Spinal cord (tissue), 9 donors: ENCODE measurements at regions not wholly inside any gene's neighbourhood (a gene's known extent, or its start where the extent isn't known, plus 50 kb on each side); places are given as distances from the start of the nearest gene placed in this dataset.

Source experiments
- DNase-seq, 6 donors: peaks; one replicate each; pipeline versions ENCODE4 v3.0.0 to v3.0.0-alpha.2; 2013 to 2015; ENCODE audit warnings: low spot score in 6 of 6, low read depth in 4 of 6
- H3K27ac ChIP-seq: one replicate; pipeline ENCODE4 v1.5.1; 2013; ENCODE audit warnings: low read depth, low read length, control low read depth
- H3K27me3 ChIP-seq: one replicate; pipeline ENCODE4 v1.6.1; 2013; ENCODE audit warnings: low read length; ENCODE audit not compliant: control insufficient read depth, insufficient read depth
- H3K36me3 ChIP-seq: one replicate; pipeline ENCODE4 v1.6.1; 2013; ENCODE audit warnings: low read length; ENCODE audit not compliant: control insufficient read depth, insufficient read depth
- H3K4me1 ChIP-seq: one replicate; pipeline ENCODE4 v1.6.1; 2013; ENCODE audit warnings: low read length; ENCODE audit not compliant: control insufficient read depth, insufficient read depth
- H3K4me3 ChIP-seq: one replicate; pipeline ENCODE4 v1.5.1; 2013; ENCODE audit warnings: low read depth, low read length, control low read depth
- H3K9me3 ChIP-seq: one replicate; pipeline ENCODE4 v1.6.1; 2013; ENCODE audit warnings: low read length; ENCODE audit not compliant: control insufficient read depth, insufficient read depth
- WGBS: methylation state at CpG from one replicate; pipeline ENCODE4 v1.1.5; 2013; ENCODE audit warnings: missing lambda C conversion rate; ENCODE audit not compliant: insufficient coverage; 5-methylcytosine and 5-hydroxymethylcytosine counted together
- donor health status: healthy.

- Histone ChIP-seq H3K36me3 (no peaks in the 10 kb centered on the region), H3K9me3 (no peaks in the 10 kb centered on the region), H3K27ac (no peak overlapping the region), H3K27me3 (no peaks in the 10 kb centered on the region), H3K4me3 (no peak overlapping the region), H3K4me1 (no peaks in the 10 kb centered on the region)
- DNase-seq: no peak
- no CpG with 5 or more reads among the region's 1 CpG for WGBS
Observed at GRCh38 chr4:125808570-125808969, 493.8 kb downstream of the FAT4 start.

GRCh38 chr4:125811892-125812291 lies 497.1 kb downstream of the FAT4 start:
- H3K27me3 ChIP-seq: no peaks in the 10 kb centered on the region
- H3K9me3 ChIP-seq: no peaks in the 10 kb centered on the region
- no peaks in the 10 kb centered on the region for H3K4me1 ChIP-seq
- H3K4me3 ChIP-seq: no peak overlapping the region
- H3K27ac ChIP-seq: no peak overlapping the region
- H3K36me3 ChIP-seq: no peaks in the 10 kb centered on the region
- DNase-seq: no peak

GRCh38 chr4:125826801-125827695 lies 512.3 kb downstream of the FAT4 start:
- no peaks in the 10 kb centered on the region for H3K27me3 ChIP-seq
- WGBS: 80% methylated on average over 1 of the region's 3 CpGs
- H3K4me1 ChIP-seq: no peaks in the 10 kb centered on the region
- no peaks in the 10 kb centered on the region for H3K9me3 ChIP-seq
- no peak overlapping the region for H3K4me3 ChIP-seq
- H3K36me3 ChIP-seq: no peaks in the 10 kb centered on the region
- peak in 1 of 6 donors; percentile 32 for DNase-seq
- H3K27ac ChIP-seq: no peak overlapping the region

- H3K27ac ChIP-seq: no peak overlapping the region
- H3K9me3 ChIP-seq: no peaks in the 10 kb centered on the region
- no peaks in the 10 kb centered on the region for H3K27me3 ChIP-seq
- H3K4me1 ChIP-seq: no peaks in the 10 kb centered on the region
- DNase-seq: no peak
- no peak overlapping the region for H3K4me3 ChIP-seq
- no peaks in the 10 kb centered on the region for H3K36me3 ChIP-seq
Observed at GRCh38 chr4:125827696-125828052, 512.9 kb downstream of the FAT4 start.

- no peak overlapping the region for H3K27ac ChIP-seq
- no peak for DNase-seq
- H3K4me3 ChIP-seq: no peak overlapping the region
- no peaks in the 10 kb centered on the region for H3K36me3 ChIP-seq
- no peaks in the 10 kb centered on the region for H3K4me1 ChIP-seq
- H3K9me3 ChIP-seq: no peaks in the 10 kb centered on the region
- WGBS: no CpG with 5 or more reads among the region's 2 CpGs
- no peaks in the 10 kb centered on the region for H3K27me3 ChIP-seq
Observed at GRCh38 chr4:125828346-125828745, 513.6 kb downstream of the FAT4 start.

- H3K36me3 ChIP-seq: no peaks in the 10 kb centered on the region
- DNase-seq: no peak
- no peaks in the 10 kb centered on the region for H3K9me3 ChIP-seq
- H3K4me3 ChIP-seq: no peak overlapping the region
- WGBS: no CpG with 5 or more reads among the region's 3 CpGs
- no peak overlapping the region for H3K27ac ChIP-seq
- H3K4me1 ChIP-seq: no peaks in the 10 kb centered on the region
- no peaks in the 10 kb centered on the region for H3K27me3 ChIP-seq
Observed at GRCh38 chr4:125832161-125832560, 517.4 kb downstream of the FAT4 start.

GRCh38 chr4:125836597-125837195 lies 521.9 kb downstream of the FAT4 start:
- WGBS: no CpG with 5 or more reads among the region's 4 CpGs
- H3K27me3 ChIP-seq: no peaks in the 10 kb centered on the region
- H3K4me1 ChIP-seq: no peaks in the 10 kb centered on the region
- H3K27ac ChIP-seq: no peak overlapping the region
- H3K36me3 ChIP-seq: no peaks in the 10 kb centered on the region
- no peak for DNase-seq
- H3K9me3 ChIP-seq: no peaks in the 10 kb centered on the region
- H3K4me3 ChIP-seq: no peak overlapping the region

- Histone ChIP-seq H3K9me3 (no peaks in the 10 kb centered on the region), H3K4me3 (no peak overlapping the region), H3K4me1 (no peaks in the 10 kb centered on the region), H3K36me3 (no peaks in the 10 kb centered on the region), H3K27ac (no peak overlapping the region), H3K27me3 (no peaks in the 10 kb centered on the region)
- DNase-seq: no peak
- no CpG with 5 or more reads among the region's 3 CpGs for WGBS
Observed at GRCh38 chr4:125837493-125838201, 522.9 kb downstream of the FAT4 start.

GRCh38 chr4:125838202-125838601 lies 523.4 kb downstream of the FAT4 start:
- WGBS: 62% methylated on average over 3 of the region's 6 CpGs
- DNase-seq: no peak

GRCh38 chr4:125838924-125839323 lies 524.2 kb downstream of the FAT4 start:
- H3K4me1 ChIP-seq: no peaks in the 10 kb centered on the region
- H3K36me3 ChIP-seq: no peaks in the 10 kb centered on the region
- no peak overlapping the region for H3K4me3 ChIP-seq
- no peaks in the 10 kb centered on the region for H3K9me3 ChIP-seq
- DNase-seq: no peak
- H3K27me3 ChIP-seq: no peaks in the 10 kb centered on the region
- H3K27ac ChIP-seq: no peak overlapping the region

More at GRCh38 chr4:125838202-125838601, 523.4 kb downstream of the FAT4 start:
- Histone ChIP-seq H3K9me3 (no peaks in the 10 kb centered on the region), H3K4me3 (no peak overlapping the region), H3K27me3 (no peaks in the 10 kb centered on the region), H3K27ac (no peak overlapping the region), H3K4me1 (no peaks in the 10 kb centered on the region), H3K36me3 (no peaks in the 10 kb centered on the region)
